ENCODE measurements at regions not wholly inside any gene's neighbourhood (a gene's known extent, or its start where the extent isn't known, plus 50 kb on each side); places are given as distances from the start of the nearest gene placed in this dataset.

- no peaks in the 10 kb centered on the region for H3K36me3 ChIP-seq (ENCODE audit: control insufficient read depth in 2 of 2, extremely low read depth in 1 of 2, insufficient read depth in 2 of 2, low read length in 2 of 2)
- H3K27ac ChIP-seq (ENCODE audit: insufficient read depth, low read depth, low read length): no peak overlapping the region
- no peak overlapping the region for H2AFZ ChIP-seq (ENCODE audit: low read depth, low read length)
- H3K27me3 ChIP-seq (ENCODE audit: control insufficient read depth in 2 of 2, insufficient read depth in 2 of 2, low read length in 2 of 2): no peaks in the 10 kb centered on the region
- H3K4me3 ChIP-seq (replicated peaks in 1 of 3; ENCODE audit: insufficient read depth in 1 of 3, low read depth in 1 of 3, low read length in 3 of 3): no peak overlapping the region
- DNase-seq (ENCODE audit: low read depth, low spot score) (no peak), FAIRE-seq (no peak)
- dilution Hi-C loops (cut with MboI; ENCODE audit: extremely low pct_ligation_motif_present, low sequenced_read_pairs) (no loop called here), intact Hi-C loops (cut with micrococcal nuclease) (no loop called here)
- H3K4me1 ChIP-seq (ENCODE audit: control insufficient read depth, extremely low read depth, insufficient read depth, low read length): peaks cover 10% of the 10 kb centered on the region
- no peak overlapping the region for H3K9ac ChIP-seq (replicated peaks; ENCODE audit: extremely low read depth, insufficient read depth, low read length)
- no peaks in the 10 kb centered on the region for H3K9me1 ChIP-seq (replicated peaks; ENCODE audit: control insufficient read depth, extremely low read depth, insufficient read depth, low read length)
- no TSS peak for BruUV-seq (replicated peaks)
- H3K9me3 ChIP-seq (replicated peaks; ENCODE audit: control insufficient read depth, insufficient read depth, low read length): no peaks in the 10 kb centered on the region
- no peak overlapping the region for H3K4me2 ChIP-seq (ENCODE audit: insufficient read depth, low read length)
- H3K79me2 ChIP-seq (ENCODE audit: control insufficient read depth, insufficient read depth, low read length): no peaks in the 10 kb centered on the region
- ChIA-PET CTCF (no interaction called here), POLR2A (no interaction called here)
- H4K20me1 ChIP-seq (replicated peaks; ENCODE audit: control insufficient read depth, extremely low read depth, insufficient read depth, low read length): no peaks in the 10 kb centered on the region
- TF ChIP-seq GATA2 (IDR thresholded peaks at IDR 0.05; ENCODE audit: insufficient read depth, insufficient read length, low read depth, low read length) (no peak), EZH2 (IDR thresholded peaks at IDR 0.05; ENCODE audit: borderline replicate concordance, low read depth, low read length, severe bottlenecking) (no peak), FOS (IDR thresholded peaks at IDR 0.05; ENCODE audit: borderline replicate concordance, insufficient read depth, low read length) (no peak), POLR2A (IDR thresholded peaks at IDR 0.05; ENCODE audit: low read depth, low read length) (no peak), MYC (IDR thresholded peaks at IDR 0.05; ENCODE audit: low read depth, low read length) (no peak), JUN (IDR thresholded peaks at IDR 0.05; ENCODE audit: borderline replicate concordance, insufficient read depth, insufficient read length, low read depth) (no peak), POLR2AphosphoS5 (IDR thresholded peaks at IDR 0.05; ENCODE audit: insufficient read depth, low read depth, low read length) (no peak)
- TF ChIP-seq, protein P1, sequence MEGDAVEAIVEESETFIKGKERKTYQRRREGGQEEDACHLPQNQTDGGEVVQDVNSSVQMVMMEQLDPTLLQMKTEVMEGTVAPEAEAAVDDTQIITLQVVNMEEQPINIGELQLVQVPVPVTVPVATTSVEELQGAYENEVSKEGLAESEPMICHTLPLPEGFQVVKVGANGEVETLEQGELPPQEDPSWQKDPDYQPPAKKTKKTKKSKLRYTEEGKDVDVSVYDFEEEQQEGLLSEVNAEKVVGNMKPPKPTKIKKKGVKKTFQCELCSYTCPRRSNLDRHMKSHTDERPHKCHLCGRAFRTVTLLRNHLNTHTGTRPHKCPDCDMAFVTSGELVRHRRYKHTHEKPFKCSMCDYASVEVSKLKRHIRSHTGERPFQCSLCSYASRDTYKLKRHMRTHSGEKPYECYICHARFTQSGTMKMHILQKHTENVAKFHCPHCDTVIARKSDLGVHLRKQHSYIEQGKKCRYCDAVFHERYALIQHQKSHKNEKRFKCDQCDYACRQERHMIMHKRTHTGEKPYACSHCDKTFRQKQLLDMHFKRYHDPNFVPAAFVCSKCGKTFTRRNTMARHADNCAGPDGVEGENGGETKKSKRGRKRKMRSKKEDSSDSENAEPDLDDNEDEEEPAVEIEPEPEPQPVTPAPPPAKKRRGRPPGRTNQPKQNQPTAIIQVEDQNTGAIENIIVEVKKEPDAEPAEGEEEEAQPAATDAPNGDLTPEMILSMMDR (IDR thresholded peaks at IDR 0.05; ENCODE audit: extremely low read depth in 1 of 2, insufficient read depth in 1 of 2, low read depth in 1 of 2, low read length in 2 of 2): no peak
- TF ChIP-seq, protein P2, sequence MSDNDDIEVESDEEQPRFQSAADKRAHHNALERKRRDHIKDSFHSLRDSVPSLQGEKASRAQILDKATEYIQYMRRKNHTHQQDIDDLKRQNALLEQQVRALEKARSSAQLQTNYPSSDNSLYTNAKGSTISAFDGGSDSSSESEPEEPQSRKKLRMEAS (IDR thresholded peaks at IDR 0.05; ENCODE audit: insufficient read depth, insufficient read length): no peak
Measured at GRCh38 chr5:61622156-61622555, 290.1 kb downstream of the ZSWIM6 start.
